GM20431 (cell line): ENCODE measurements at regions not wholly inside any gene's neighbourhood (a gene's known extent, or its start where the extent isn't known, plus 50 kb on each side); places are given as distances from the start of the nearest gene placed in this dataset.
"Not testable (repeated sequence)": the region's sequence is repeated elsewhere in the genome, so short reads cannot be mapped to it uniquely, and the experiment has no call there.

Experiments
- in situ Hi-C: fragments of 300-500 bp; cut with MseI, MboI; formaldehyde crosslinking; loops from one replicate; pipeline ENCODE4 v1.15.0; 2020; ENCODE audit warnings: low sequenced_read_pairs; ENCODE audit not compliant: unreplicated experiment

DNA sequence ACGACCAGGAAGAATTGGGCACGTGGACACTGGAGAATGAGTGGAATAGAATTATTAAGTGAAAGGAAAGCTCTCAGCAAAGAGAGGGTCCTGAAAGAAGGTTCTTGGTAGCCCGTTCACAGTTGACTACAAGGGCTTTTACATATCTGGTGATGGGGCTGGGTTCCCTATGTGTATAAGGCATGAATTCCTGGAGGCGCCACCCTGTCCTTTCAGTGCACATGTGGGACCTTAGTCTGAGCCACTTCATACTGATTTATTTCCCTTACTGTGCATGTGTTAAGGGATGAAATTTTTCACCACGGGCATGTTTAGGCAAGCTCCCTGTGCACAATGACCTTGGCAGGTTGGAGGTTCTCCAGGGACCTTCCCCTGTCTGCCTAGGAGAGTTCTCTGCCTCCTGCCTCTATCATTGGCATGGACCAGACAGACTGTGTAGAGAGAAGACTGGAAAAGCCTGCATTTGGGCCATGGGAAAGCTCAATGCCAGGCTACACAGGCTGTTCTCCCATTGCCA, 145.9 kb upstream of the ITGB1 start:
- in situ Hi-C loops = no loop called here

GRCh38 chr10:33102071-33102470, 144.0 kb upstream of the ITGB1 start:
- in situ Hi-C loops = no loop called here

DNA sequence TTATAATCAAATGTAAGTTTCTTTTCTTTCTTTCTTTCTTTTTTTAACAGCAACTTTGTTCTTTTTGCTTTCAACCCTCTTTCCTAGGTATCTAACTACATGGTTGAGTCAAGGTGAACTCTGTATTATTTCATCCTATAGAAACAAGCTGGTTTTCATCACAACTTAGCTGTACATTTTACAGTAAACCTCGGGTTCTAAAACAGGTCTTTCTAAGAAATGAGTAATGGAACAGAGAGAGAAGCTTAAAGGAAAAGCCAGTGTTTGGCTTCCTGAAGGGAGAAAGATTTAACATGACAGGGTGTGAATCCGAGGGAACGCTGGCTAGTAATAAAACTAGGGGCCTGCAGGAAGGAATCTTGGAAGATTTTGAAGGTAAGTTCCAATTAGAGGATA, 143.4 kb upstream of the ITGB1 start:
- in situ Hi-C loops = no loop called here

- in situ Hi-C loops = no loop called here
Measured at GRCh38 chr10:33100781-33101391, 142.9 kb upstream of the ITGB1 start.

DNA sequence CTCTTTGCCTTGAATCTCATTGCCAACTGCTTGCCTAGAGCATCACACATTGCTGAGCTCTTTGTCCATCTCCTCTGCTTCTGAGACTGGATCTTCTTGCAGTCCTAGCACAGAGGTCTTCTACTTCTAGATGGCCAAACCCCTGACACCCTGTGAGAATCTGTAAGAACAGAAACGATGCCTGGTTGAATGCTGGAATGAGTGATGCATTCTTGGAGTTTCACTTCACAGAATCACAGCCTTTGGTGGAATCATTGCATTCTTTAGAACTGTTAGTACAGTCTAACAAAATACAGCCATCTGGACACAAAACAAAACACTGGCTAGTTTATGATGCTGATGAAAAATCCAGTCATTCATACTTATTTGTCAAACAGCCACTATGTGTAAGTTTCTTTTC, 141.7 kb upstream of the ITGB1 start:
- in situ Hi-C loops = no loop called here

GRCh38 chr10:33098951-33099663, 141.1 kb upstream of the ITGB1 start:
- in situ Hi-C loops = no loop called here

DNA sequence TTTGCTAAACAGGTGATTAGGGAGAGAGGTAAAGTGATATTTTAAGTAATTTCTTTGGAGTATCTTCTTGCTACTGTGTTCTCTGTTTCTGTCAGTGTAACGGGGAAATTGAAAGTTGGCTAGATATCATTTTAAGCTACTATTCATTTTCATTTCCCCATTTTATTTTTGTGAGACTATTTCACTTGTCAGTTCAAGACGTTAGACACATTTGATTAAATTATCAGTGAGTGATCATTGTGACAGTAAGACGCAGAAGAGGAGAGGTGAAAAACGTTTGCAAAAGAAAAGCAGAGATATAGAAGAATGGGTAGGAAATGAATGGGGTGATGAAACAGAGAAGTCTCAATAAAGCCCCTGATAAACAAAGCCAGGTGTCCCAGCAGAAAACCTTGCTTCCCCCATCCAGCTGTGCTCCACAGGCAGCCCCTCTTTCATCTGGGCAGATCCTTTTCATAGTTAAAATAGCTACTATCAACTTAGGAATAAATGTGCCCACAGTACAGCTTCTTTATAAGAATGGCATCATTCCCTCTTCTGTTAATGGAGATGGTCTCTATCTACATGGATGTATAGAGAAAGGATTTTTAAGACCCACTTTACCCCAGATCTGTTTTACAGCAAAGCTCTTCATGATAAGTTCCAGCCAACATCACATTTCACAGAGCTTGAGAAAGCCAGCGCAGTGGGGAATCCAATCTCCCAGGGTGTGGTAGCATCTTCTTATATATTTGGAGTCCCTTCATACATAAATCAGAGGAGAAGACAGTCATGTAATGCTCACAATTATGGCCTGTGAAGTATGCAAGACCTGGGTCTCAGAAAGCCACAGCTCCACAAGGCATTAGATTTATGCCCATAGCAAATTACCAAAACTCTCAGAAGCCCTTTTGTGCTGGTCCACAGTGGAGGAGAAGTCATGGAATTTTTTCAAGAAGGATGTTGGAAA, 138.1 kb upstream of the ITGB1 start:
- in situ Hi-C loops = no loop called here

DNA sequence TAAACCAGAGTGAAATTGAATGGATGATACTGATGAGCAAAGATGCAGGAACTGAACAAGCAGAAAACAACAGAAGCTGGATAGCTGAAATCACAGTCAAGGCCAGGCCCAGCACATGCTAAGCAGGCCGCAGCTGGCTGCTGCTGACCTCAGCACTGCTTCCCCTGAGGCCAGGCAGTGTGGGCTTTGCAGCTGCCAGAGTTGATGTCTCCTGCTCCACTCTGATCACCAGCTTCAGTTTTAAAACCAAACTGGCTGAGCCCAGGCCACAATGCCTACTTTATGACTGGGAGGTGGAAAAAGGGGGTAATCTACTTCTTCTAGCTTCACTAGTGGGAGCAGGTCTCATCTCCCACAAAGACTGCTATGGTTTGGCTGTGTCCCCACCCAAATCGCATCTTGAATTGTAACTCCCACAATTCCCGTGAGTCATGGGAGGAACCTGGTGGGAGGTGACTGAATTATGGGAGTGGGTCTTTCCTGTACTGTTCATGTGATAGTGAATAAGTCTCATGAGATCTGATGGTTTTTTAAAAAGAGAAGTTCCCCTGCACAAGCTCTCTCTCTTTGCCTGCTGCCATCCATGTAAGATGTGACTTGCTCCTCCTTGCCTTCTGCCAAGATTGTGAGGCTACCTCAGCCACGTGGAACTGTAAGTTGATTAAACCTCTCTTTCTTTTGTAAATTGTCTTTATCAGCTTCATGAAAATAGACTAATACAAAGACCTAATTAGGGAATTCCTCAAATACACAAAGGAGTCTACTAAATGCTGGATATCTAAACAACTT, 136.4 kb upstream of the ITGB1 start:
- in situ Hi-C loops = no loop called here

- in situ Hi-C loops = no loop called here
Measured at GRCh38 chr10:33093362-33093761, 135.3 kb upstream of the ITGB1 start.

- in situ Hi-C loops = no loop called here
Measured at GRCh38 chr10:33092596-33092995, 134.6 kb upstream of the ITGB1 start.

DNA sequence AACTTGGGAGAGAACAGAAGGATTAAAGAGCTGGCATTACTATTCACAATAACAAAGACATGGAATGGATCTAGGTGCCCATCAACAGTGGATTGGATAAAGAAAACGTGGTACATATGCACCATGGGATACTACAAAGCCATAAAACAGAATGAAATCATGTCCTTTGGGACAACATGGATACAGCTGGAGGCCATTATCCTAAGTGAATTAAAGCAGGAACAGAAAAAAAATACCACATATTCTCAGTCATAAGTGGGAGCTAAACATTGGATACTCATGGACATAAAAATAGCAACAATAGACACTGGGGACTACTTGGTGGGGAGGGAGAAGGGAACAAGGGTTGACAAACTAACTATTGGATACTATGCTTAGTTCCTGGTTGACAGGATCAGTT, 133.2 kb upstream of the ITGB1 start:
- in situ Hi-C loops = no loop called here

GRCh38 chr10:33088990-33089389, 131.0 kb upstream of the ITGB1 start:
- in situ Hi-C loops = no loop called here

DNA sequence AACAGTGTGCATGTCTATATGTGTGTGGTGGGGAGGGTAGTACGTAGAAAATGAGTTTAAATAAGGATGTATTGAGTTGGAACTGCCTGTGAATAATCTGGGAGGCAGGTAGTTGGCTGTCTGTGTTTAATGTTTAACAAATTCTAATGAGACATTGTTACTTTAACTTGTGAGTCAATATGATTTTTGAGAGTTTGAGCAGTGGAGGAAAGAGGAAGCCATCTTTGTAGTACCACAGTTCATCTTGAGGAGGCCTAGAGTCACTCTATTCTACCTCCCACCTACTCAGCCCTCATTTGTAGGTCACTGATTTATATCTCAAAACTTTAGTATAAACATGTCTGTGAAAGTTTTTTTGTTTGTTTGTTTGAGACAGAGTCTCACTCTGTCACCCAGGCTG, 129.9 kb upstream of the ITGB1 start:
- in situ Hi-C loops = no loop called here

GRCh38 chr10:33087152-33087551, 129.1 kb upstream of the ITGB1 start:
- in situ Hi-C loops = no loop called here

- in situ Hi-C loops = no loop called here
Measured at GRCh38 chr10:33086100-33086499, 128.1 kb upstream of the ITGB1 start.

- in situ Hi-C loops = no loop called here
Measured at GRCh38 chr10:33085313-33085833, 127.3 kb upstream of the ITGB1 start.

GRCh38 chr10:33084453-33084852, 126.4 kb upstream of the ITGB1 start:
- in situ Hi-C loops = no loop called here

DNA sequence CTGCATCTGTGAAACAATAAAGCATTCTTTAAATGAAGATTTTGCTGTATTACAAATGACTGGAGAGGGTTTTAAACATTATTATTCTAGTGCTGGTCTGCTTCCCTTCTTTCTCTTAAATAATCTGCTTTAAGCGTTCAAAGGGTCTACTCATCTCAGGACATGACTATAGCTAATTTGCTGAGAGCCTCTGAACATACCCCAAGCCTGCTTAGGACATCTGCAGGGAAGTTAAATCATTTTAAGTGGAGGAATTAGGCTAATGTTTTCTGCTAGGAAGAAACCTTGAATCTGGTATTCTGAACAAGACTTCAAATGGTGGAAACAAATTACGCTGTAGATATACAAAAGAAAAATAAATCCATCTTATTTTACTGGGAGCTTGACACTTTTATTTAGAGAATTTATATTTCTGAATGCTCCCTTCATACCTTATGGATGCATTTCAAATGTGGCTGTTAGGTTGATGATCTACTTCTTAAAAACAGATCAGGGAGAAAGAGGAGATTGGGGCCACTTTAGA, 124.4 kb upstream of the ITGB1 start:
- in situ Hi-C loops = no loop called here

GRCh38 chr10:33080467-33080866, 122.4 kb upstream of the ITGB1 start:
- in situ Hi-C loops = not testable (repeated sequence)

DNA sequence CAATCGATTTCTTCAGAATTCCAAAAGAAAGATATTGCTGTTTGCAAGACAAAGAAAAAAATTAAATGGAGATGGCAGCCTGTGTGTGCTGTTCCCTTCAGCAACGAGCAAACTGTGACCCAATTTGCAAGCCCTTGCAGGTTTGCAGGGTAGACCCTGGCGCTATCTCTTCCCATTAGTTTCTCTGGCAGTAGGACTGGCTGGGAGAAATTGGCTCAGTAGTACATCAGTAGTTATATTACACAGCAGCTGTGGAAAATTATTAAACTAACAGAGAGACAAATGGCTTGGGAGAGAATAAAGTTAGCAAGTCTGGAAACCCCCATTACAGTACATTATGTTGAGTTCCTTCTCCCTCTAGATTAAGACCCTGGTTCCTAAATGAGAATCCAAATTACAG, 116.4 kb upstream of the ITGB1 start:
- in situ Hi-C loops = no loop called here
